Liver (tissue), 3 donors: ENCODE measurements at regions not wholly inside any gene's neighbourhood (a gene's known extent, or its start where the extent isn't known, plus 50 kb on each side); places are given as distances from the start of the nearest gene placed in this dataset.

Experiments used
- CTCF ChIP-seq: fragments of 150-350 bp; IDR thresholded peaks from 2 replicates; pipeline ENCODE4 v1.5.1; 2017; ENCODE audit warnings: improper control_type of control experiment, low read depth, low read length; ENCODE audit not compliant: missing input control
- HNF4A ChIP-seq, 2 donors: conservative IDR thresholded peaks; 2 replicates each; pipeline ENCODE4 v1.6.1; 2016; ENCODE audit warnings: antibody characterized with exemption in 2 of 2, mild to moderate bottlenecking in 2 of 2
- RAD21 ChIP-seq, 2 donors: IDR thresholded peaks; 2 replicates each; pipeline ENCODE4 v1.6.1; 2016; ENCODE audit warnings: antibody characterized with exemption in 2 of 2, mild to moderate bottlenecking in 2 of 2
- donor health status: healthy.
- donor health status: healthy.

GRCh38 chr1:199791495-199791894, 236.0 kb upstream of the NR5A2 start:
- no peak for TF ChIP-seq RAD21 (IDR thresholded peaks at IDR 0.05)
- no peak for TF ChIP-seq HNF4A (conservative IDR thresholded peaks at IDR 0.05)
- TF ChIP-seq CTCF = no peak
